ENCODE measurements at regions not wholly inside any gene's neighbourhood (a gene's known extent, or its start where the extent isn't known, plus 50 kb on each side); places are given as distances from the start of the nearest gene placed in this dataset.

- ChIA-PET CTCF (ENCODE audit: low intra/inter-chr PET ratio) (no interaction called here), POLR2A (no interaction called here)
- DNase-seq (ENCODE audit: extremely low read depth in 1 of 4, low spot score in 3 of 4) (no peak), FAIRE-seq (no peak), ATAC-seq (no peak)
- Histone ChIP-seq H3K9me3 (replicated peaks; ENCODE audit: control insufficient read depth, insufficient read depth, low read depth, low read length) (no peaks in the 10 kb centered on the region), H3K9ac (ENCODE audit: insufficient read depth in 1 of 2, low read depth in 2 of 2, low read length in 2 of 2) (no peak overlapping the region), H3K4me2 (ENCODE audit: insufficient read depth, low read length) (no peak overlapping the region), H3K27ac (ENCODE audit: extremely low read depth, low read depth, low read length) (no peak overlapping the region), H2AFZ (ENCODE audit: low read depth, low read length) (no peak overlapping the region), H4K20me1 (replicated peaks; ENCODE audit: control insufficient read depth, insufficient read depth, low read length) (no peaks in the 10 kb centered on the region), H3K4me1 (replicated peaks in 1 of 2; ENCODE audit: control insufficient read depth in 2 of 2, insufficient read depth in 2 of 2, low read length in 2 of 2) (no peaks in the 10 kb centered on the region), H3K36me3 (ENCODE audit: control insufficient read depth, insufficient read depth, low read length) (no peaks in the 10 kb centered on the region), H3K79me2 (ENCODE audit: control insufficient read depth, insufficient read depth, low read length) (no peaks in the 10 kb centered on the region), H3K27me3 (ENCODE audit: control insufficient read depth in 2 of 2, insufficient read depth in 2 of 2, low read length in 2 of 2) (no peaks in the 10 kb centered on the region), H3K9me1 (ENCODE audit: control insufficient read depth, insufficient read depth, low read length) (no peaks in the 10 kb centered on the region), H3K4me3 (no peak overlapping the region)
- no TSS peak for BruUV-seq (replicated peaks)
- TF ChIP-seq, protein P1, sequence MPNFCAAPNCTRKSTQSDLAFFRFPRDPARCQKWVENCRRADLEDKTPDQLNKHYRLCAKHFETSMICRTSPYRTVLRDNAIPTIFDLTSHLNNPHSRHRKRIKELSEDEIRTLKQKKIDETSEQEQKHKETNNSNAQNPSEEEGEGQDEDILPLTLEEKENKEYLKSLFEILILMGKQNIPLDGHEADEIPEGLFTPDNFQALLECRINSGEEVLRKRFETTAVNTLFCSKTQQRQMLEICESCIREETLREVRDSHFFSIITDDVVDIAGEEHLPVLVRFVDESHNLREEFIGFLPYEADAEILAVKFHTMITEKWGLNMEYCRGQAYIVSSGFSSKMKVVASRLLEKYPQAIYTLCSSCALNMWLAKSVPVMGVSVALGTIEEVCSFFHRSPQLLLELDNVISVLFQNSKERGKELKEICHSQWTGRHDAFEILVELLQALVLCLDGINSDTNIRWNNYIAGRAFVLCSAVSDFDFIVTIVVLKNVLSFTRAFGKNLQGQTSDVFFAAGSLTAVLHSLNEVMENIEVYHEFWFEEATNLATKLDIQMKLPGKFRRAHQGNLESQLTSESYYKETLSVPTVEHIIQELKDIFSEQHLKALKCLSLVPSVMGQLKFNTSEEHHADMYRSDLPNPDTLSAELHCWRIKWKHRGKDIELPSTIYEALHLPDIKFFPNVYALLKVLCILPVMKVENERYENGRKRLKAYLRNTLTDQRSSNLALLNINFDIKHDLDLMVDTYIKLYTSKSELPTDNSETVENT (CRISPR knock-in tag; IDR thresholded peaks at IDR 0.05), result no peak
- no peak for TF ChIP-seq CREM (IDR thresholded peaks at IDR 0.05; ENCODE audit: low read depth)
- intact Hi-C loops (cut with micrococcal nuclease), result no loop called here
- in situ Hi-C loops (cut with MboI), result no loop called here
- 0% methylated on average over 5 of the region's 5 CpGs for WGBS (ENCODE audit: insufficient coverage, low coverage, missing lambda C conversion rate)
Observed at GRCh38 chr3:94310341-94311135, 247.7 kb downstream of the NSUN3 start.

DNA sequence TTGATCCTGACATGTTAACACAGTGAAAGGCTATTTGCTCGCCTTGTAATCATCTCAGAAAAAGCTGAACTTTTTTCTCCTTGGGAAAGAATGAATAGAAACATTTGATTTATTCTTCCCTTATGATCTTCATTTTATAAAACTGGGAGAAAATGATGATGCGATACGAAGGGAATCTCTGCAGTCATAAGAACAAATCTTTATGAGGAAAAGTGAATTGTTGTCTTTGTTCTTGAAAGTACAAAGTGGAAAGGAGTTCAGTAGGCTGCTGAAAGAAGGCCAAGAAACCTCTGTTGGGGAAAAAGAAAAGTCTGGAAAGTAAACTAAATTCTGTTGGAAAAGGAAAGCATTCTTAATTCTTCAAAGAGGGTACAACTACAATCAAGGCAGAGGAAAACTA is 248.8 kb downstream of the NSUN3 start:
- H2AFZ ChIP-seq (ENCODE audit: low read depth, low read length), result no peak overlapping the region
- H3K27me3 ChIP-seq (ENCODE audit: control insufficient read depth in 2 of 2, insufficient read depth in 2 of 2, low read length in 2 of 2), result no peaks in the 10 kb centered on the region
- H3K27ac ChIP-seq (ENCODE audit: extremely low read depth, low read depth, low read length), result no peak overlapping the region
- CTCF ChIA-PET (ENCODE audit: low intra/inter-chr PET ratio), result no interaction called here
- H3K9me1 ChIP-seq (ENCODE audit: control insufficient read depth, insufficient read depth, low read length), result no peaks in the 10 kb centered on the region
- no peak overlapping the region for H3K4me2 ChIP-seq (ENCODE audit: insufficient read depth, low read length)
- ATAC-seq, result no peak
- no peak for FAIRE-seq
- H3K9ac ChIP-seq (ENCODE audit: insufficient read depth in 1 of 2, low read depth in 2 of 2, low read length in 2 of 2), result no peak overlapping the region
- no peak overlapping the region for H3K4me3 ChIP-seq
- WGBS (ENCODE audit: insufficient coverage, low coverage, missing lambda C conversion rate), result 0% methylated on average over 3 of the region's 3 CpGs
- no peaks in the 10 kb centered on the region for H3K9me3 ChIP-seq (replicated peaks; ENCODE audit: control insufficient read depth, insufficient read depth, low read depth, low read length)
- BruUV-seq (replicated peaks), result no TSS peak
- intact Hi-C loops (cut with micrococcal nuclease) (no loop called here), in situ Hi-C loops (cut with MboI) (no loop called here)
- H4K20me1 ChIP-seq (replicated peaks; ENCODE audit: control insufficient read depth, insufficient read depth, low read length), result no peaks in the 10 kb centered on the region
- DNase-seq (ENCODE audit: extremely low read depth in 1 of 4, low spot score in 3 of 4), result no peak
- no peaks in the 10 kb centered on the region for H3K79me2 ChIP-seq (ENCODE audit: control insufficient read depth, insufficient read depth, low read length)
- no peaks in the 10 kb centered on the region for H3K36me3 ChIP-seq (ENCODE audit: control insufficient read depth, insufficient read depth, low read length)
- no peaks in the 10 kb centered on the region for H3K4me1 ChIP-seq (replicated peaks in 1 of 2; ENCODE audit: control insufficient read depth in 2 of 2, insufficient read depth in 2 of 2, low read length in 2 of 2)
- POLR2A ChIA-PET, result no interaction called here
- TF ChIP-seq, protein P2, sequence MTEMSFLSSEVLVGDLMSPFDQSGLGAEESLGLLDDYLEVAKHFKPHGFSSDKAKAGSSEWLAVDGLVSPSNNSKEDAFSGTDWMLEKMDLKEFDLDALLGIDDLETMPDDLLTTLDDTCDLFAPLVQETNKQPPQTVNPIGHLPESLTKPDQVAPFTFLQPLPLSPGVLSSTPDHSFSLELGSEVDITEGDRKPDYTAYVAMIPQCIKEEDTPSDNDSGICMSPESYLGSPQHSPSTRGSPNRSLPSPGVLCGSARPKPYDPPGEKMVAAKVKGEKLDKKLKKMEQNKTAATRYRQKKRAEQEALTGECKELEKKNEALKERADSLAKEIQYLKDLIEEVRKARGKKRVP (CRISPR knock-in tag; IDR thresholded peaks at IDR 0.05), result no peak
- TF ChIP-seq, protein P3, sequence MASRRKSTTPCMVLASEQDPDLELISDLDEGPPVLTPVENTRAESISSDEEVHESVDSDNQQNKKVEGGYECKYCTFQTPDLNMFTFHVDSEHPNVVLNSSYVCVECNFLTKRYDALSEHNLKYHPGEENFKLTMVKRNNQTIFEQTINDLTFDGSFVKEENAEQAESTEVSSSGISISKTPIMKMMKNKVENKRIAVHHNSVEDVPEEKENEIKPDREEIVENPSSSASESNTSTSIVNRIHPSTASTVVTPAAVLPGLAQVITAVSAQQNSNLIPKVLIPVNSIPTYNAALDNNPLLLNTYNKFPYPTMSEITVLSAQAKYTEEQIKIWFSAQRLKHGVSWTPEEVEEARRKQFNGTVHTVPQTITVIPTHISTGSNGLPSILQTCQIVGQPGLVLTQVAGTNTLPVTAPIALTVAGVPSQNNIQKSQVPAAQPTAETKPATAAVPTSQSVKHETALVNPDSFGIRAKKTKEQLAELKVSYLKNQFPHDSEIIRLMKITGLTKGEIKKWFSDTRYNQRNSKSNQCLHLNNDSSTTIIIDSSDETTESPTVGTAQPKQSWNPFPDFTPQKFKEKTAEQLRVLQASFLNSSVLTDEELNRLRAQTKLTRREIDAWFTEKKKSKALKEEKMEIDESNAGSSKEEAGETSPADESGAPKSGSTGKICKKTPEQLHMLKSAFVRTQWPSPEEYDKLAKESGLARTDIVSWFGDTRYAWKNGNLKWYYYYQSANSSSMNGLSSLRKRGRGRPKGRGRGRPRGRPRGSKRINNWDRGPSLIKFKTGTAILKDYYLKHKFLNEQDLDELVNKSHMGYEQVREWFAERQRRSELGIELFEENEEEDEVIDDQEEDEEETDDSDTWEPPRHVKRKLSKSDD (conservative IDR thresholded peaks at IDR 0.05; ENCODE audit: low read length), result no peak
- TF ChIP-seq TCF3 (CRISPR knock-in tag; IDR thresholded peaks at IDR 0.05), result no peak
- TF ChIP-seq ZFP30 (CRISPR knock-in tag; IDR thresholded peaks at IDR 0.05; ENCODE audit: borderline replicate concordance), result no peak
- no peak for TF ChIP-seq BRCA1 (IDR thresholded peaks at IDR 0.05)
- TF ChIP-seq BRCA1 (CRISPR knock-in tag; IDR thresholded peaks at IDR 0.05), result no peak
- no peak for TF ChIP-seq GATAD2B (IDR thresholded peaks at IDR 0.05; ENCODE audit: borderline replicate concordance)
- TF ChIP-seq ZNF217 (CRISPR knock-in tag; IDR thresholded peaks at IDR 0.05), result no peak

Measured in K562 (cell line).